GM19043 (cell line): ENCODE measurements at regions not wholly inside any gene's neighbourhood (a gene's known extent, or its start where the extent isn't known, plus 50 kb on each side); places are given as distances from the start of the nearest gene placed in this dataset.

Source experiments
- ATAC-seq: cut with Tn5 transposase; IDR thresholded peaks from one replicate; pipeline ENCODE4 v1.9.1; 2021; ENCODE audit warnings: low read depth; ENCODE audit not compliant: unreplicated experiment

DNA sequence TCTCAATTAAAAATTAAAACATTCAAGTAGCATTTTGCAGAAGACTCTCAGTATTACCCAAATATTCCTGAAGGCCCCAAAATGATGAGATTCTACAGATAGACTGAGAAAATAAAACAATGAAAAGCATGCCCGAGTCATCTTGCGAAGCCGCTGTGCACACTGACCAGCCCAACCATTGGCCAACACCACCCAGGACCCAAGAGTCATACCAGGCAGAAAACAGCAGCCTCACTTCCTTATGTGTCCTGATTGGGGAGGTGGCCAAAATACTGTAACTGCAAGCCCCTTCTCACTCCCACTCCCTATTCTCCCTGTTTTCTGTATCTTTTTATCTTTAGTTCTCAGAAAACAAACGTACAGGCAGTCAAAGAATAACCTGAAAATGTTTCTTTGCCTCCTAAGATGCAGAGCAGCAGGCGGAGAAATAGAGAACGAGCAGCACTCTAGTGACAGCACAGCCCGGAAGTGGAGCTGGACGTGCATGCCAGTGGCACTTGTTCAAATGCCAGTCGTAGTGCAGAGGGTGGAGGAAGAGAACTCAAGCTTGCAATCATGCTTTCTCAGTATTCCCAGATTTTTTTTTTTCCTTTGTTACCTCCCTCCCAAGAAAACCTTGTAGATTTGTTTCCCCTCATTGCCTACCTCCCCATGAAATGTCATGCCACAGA lies 182.3 kb upstream of the SOX9 start:
- ATAC-seq, result no peak

DNA sequence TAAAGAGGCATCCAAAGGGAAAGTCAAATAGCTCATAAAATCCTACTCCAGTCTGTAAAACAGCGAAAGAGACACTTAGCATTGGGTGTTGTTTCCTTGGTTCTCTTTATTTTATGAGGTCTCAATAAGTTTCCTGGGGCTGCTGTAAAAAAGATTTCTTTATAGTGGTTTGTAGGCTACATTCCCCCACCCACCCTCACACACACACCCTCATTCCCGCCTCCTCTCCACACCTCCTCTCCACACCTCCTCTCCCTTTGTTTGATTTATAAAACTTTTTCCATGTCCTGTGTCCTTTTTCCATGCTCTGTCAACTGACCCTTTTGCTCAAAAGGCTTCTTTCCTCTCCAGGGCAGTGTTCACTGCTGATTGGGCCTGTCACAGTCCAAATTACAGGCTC lies 178.9 kb upstream of the SOX9 start:
- no peak for ATAC-seq

DNA sequence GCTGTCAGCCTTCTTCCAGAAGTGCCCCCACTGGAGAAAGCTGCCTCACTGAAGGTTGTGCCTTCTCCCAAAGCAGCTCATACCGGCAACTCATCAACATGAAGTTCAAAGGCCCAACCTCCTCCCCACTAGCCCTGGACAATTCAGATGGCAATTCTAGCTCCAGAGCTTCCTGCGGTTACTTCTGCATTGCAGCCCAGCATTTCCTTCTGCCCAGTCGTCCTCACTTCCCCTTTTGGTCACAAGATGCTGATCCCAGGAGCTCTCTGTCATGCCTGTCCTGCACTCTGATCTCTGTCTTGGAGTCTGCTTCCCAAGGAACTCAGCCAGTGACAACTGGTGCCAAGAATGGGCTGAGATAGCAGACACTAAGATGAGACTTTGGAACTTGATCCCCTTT lies 178.2 kb upstream of the SOX9 start:
- ATAC-seq, result no peak

DNA sequence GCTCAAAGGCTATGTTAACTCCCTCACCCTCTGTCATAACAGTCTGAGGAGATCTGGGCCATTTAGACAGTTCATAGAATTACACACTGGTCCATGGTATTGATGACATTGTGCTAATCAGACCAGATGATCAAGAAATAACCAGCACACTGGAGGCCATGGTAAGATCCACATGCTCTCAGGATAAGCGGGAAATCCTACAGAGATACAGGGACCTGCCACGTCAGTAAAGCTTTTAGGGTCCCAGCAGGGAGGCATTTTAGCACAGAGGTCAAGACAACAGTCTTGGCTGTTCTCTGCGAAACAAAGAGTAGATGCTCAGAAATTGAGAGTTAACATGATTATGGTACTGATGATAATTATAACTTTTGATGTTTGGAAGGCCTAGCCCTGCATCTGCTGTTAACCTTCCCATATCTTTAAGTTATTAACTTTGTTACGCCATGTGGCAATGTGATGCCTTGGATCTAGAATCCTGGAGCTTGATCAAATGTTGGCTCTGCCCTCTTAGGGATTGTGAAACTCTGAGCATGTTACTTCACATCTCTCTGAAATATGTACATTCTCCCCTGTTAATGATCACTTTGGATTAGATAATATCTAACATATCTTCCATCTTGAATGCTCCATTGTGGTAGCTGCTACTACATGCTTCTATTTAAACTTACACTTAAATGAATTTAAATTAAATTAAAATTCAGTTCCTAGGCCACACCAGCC lies 172.0 kb upstream of the SOX9 start:
- no peak for ATAC-seq

DNA sequence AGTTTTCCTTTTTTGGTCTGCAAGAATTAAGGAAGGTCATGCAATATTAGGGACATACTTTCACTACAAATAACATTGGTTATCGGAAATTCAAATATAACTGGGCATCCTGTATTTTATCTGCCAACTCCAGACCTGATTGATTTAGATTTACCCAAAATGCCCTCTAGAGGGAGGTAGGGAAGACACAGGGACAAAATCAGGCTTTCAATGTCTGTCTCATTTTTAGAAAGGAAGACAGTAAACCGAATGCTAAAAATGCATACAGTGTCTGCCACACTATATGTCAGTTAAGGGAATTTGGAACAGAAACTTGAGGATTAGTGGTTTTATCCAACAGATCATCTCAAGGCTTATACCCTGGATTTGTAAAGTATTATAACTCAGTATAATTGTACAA lies 161.7 kb upstream of the SOX9 start:
- no peak for ATAC-seq

DNA sequence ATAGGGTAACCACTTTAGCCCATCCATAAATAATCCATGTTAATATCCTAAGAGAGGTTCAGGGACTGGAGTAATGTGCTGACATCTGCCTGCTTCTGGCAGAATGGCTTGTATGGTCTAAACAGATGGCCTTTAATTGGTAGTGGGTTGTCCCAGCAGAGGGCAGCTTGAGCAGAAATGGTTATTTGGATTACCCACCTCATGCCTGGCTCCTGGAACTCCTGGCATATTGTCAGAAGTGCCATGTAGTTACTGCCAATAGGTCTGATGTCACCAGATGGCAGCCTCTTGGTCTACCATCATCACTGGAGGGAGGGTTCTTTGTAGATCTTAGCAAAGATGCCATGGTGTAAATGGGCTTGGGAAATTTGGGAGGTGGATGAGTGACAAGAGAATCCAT lies 157.5 kb upstream of the SOX9 start:
- no peak for ATAC-seq

DNA sequence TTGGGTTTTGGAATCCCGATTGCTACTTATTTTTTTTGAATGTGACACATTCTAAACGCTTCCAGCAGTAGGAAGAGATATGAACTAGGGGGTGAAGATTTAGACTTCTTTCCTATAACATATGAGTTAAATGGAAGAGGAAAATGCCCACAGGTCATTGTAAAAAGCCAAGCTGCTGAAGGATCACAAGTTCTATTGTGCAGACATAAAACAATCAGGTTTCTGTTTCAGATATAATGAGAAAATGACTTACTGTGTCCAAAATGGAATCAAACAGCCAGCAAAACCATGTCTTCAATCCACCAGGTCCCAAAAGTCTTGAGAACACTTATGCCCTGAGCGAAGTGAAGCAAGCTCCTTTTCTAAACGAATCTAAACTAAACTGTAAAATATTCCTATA lies 157.0 kb upstream of the SOX9 start:
- no peak for ATAC-seq

DNA sequence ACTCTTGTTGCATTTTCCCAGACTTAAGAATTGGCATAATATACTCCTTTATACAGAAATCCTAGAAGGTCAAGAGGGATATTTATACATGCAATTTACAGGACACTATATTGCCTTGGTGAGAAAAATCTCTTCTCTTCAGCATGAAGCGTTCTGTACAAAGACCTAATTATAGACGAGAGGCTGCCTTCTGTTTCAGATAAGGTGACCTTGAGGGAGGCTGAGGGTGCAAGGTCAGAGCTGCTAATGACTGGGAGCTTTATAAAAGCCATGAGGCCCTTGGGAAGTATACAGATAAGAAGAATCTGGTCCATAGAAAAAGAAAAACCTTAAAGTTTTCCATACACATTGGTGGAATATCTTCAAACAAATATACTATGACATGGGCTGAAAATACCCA lies 156.3 kb upstream of the SOX9 start:
- ATAC-seq, result no peak

DNA sequence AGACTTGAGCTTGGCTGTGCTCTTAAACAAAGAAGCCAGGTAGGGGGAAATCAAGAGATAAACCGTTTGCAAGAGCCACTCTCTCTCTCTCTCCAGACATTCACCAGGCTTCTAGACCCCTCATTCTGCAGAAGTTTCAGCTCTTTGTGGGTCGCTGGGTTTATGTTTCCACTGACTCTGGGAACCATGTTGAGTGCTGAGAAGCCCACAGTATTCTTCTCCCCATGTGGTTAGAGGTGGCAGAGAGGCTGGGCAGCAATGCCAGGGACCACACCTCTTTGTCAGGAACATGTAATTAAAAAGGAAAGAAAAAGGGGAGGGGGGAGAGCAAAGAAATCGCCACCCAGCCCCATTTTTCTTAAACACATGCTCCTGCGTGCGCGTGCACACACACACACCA lies 154.8 kb upstream of the SOX9 start:
- ATAC-seq, result no peak

DNA sequence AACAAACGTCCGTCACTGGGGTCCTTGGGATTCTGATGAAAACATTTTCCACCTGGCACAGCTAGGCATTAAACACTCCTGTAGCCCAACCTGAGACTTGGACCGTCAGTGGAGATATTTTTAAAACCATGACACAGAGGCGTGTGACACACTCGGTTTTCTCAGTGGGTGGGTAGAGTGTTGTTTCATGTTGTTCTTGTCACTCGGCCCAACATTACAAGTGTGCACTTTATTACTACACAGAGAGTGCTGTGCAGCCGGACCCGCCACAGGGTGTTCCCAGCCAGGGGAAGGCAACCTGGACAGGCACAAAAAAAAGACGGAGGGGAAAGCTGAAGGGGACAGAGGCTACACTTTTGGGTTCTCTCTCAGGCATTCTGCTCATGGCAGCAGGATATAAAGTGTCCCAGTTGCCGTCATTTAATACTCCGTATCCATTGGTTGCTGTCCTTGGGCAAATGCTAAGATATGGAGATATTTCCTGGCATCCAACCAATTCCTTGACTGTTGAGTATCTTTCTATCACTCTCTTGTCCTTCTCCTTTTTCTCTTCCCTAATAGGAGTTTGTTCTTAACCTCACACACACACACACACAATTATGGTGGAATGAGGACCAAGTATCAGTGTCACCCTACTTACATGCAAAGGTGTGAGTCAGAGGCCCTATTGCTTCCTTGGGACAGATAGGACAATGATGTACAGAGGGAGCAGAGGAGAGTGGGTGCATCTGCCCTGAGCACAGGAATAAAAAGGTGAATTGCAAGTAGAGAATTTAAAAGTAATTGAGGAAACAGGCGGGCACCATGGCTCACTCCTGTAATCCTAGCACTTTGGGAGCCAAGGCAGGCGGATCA lies 154.1 kb upstream of the SOX9 start:
- no peak for ATAC-seq

DNA sequence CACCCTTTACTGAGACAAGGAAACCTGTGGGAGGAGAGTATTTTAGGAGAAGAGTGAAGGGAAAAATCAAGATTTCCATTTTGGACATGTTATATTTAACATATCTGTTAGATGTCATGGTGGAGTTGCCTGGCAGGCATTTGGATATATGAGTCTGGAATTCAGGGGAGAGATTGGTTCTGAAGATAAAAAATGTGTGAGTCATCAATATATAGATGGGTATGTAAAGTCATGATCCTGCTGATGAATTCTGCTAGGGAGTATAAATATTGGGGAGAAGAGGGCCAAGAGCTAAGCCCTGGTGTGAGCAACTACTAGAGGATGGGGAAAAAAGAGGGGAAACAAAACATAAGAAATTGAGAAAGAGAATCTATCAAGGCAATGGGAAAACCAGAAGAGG lies 151.3 kb upstream of the SOX9 start:
- ATAC-seq, result no peak

DNA sequence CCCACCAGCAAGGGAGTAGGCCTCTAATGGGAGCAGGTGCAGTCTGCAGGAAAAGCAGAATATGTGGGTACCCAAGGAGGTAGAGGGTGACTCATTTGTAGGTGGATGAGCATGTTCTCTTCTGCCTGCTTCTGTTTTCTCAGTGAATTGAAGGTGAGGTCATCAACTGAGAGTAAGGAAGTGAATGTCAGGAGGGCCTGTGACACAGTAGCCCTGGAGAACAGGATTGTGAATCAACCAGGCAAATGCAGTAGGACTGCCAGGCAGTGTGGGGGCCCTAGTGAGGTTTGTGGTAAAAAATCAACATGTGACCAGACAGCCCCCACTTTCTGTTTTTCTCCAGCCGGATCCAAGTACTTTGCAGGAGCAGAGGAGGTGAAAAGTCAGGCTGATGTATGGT lies 150.5 kb upstream of the SOX9 start:
- no peak for ATAC-seq

DNA sequence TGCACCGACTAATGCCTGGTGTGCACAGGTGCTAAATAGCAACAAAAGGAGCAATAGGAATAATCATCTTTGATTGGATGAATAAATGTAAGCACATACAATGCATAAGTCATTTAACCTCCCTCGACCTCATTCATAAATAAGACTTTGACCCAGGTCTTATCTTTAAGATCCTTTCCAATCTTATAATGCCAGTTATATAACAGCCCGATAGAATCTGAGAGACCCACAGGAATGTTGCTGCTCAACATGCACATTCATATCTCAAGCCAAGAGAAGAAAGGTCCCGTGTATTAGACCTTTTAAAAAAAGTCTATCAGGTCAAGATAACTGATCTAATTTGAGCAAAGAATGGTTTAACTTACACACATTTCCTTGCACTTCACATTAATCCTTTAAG lies 146.8 kb upstream of the SOX9 start:
- ATAC-seq, result no peak

DNA sequence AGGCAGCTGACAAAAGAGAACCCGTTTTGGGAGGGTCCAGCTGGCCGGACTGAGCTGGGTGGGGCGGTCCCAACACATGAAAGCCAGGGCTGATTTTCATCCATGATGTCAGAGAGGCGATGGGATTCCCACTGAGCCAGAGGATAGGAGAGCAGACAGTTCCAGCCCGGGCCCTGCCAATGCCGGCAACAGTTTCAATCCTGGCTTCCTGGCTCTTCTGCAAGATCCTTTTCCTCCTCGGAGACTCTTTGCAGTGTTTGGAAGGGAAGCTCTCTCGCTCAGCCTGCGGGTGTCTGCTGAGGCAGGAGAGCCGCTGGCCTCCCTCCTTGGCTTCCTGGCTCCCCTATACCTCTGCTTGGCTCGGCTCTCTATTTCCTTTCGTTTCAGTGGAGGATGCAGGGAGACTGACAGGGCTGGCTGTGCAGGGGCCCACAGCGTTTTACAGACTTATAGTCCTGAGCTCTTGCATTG lies 145.5 kb upstream of the SOX9 start:
- ATAC-seq, result no peak

DNA sequence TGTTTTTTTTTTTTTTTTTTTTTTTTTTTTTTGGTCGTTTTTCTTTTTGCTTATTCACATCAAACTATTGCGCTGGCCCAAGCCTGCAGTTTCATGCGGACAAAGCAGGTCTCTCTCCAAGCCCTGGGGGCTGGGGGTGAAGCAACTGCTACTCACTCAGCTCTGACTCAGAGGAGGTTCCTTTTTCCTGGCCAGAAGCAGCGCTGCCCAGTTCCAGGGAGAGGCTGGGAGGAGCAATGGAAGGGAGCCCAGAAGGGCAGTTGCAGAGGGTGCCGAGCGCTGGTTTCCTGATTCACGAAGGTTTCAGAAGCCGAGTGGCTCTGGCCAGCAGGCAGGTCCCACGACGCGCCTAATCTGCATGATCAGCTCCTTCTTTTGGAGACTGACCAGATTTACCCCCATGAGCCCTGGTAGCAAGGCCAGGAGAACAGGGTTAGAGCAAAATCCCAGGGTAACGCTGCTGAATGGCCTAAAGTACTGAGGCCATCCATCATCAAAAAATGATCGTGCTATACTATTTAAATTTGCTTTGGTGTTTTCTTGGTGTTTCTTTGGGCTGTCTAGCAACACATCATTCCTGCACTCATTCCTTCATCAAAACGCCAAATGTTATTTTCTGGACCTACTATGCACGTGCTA lies 144.7 kb upstream of the SOX9 start:
- no peak for ATAC-seq

DNA sequence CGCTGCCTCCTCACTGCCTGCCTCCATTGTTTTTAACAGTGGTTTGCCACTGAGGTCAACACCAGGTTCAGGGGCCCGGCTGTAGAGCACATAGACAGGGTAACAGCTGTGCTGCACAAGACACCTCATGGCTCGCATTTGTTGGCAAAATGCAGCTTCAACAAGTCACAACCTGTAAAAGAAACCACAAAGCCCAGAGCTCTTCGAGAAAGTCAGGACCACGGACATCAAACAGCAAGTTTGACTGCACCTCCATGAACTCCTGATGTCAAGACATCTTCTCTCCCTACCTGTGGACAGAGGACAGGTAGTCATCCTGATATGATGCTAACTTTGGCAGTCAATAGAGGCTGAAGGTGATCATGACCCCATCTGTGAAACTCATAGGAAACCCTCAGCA lies 142.4 kb upstream of the SOX9 start:
- no peak for ATAC-seq

DNA sequence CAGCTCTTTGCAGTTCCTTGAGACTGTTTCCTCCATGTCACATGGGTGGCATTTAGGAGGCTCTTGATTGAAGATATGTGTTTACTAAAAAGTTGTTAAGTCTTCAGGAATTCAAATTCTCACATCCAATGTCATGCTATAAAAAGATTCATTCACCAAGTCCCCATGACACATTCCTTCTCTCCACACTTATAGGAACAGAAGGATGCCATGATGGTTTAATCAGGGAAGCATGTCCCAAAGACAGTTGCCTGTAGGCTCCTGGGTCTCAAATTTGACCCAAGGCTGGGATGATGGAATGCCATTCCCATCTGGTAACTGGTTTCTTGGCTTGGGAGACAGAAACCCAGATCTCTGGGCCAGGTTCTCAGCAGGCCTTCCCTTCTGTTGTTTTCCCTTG lies 140.6 kb upstream of the SOX9 start:
- no peak for ATAC-seq

DNA sequence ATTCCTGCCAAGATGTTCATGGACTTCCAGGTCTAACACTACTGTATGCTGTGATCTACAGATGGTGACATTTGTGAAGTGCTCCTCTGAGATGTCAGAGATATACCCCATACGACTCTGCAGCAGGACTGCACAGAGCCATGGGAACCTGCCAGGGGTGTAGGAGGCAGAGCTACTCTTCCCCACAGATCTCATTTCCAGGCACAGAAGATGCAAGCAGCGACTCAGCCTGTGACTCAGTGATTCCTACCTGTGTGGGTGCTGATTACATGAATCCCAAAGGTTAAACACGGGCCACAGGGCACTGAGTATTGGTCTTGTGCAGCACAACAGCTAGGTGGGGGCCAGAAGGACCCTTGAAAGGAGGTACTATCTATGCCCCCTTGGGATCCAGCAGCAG lies 137.0 kb upstream of the SOX9 start:
- no peak for ATAC-seq

DNA sequence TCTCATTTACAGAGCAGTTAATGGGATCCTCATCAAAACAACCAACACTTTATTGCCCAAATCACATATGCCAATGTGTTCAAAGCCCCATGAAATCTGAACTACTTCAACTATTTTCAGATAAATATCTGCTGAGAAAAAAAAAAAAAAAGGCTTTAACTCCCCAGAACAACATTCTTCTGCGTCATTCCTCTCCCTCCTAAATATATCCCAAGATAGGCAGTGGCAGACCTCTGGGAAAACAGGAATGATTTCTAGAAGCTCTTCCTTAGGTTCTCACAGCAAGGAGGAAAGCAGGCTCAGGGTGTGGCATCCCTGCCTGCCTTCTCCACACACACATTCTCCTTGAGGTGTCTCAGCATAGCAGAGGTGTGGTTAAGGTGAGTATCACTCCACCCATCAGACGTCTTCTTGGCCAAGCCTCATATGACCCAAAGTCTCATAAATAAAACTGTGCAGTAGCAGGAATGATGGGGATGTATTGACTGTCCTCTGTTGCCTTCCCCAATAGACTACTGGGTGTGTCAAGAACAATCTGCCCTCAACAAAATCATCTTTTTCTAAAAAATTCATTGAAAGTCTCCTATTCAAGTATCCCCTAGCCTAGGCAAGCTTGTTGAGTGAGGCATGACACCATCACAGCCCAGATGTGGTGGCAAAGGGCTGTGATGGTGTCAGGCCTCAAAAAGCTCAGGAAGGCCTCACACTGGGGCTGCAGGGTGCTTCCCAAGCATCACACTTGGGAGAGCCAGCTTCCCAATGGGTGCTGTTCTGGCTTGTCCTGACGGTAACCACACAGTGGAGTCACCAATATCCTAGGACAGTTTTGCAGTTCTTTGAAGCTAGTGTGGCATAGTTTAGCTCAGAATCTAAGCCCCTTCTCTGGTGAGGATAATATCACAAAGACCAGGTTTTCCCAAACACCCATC lies 135.4 kb upstream of the SOX9 start:
- no peak for ATAC-seq

DNA sequence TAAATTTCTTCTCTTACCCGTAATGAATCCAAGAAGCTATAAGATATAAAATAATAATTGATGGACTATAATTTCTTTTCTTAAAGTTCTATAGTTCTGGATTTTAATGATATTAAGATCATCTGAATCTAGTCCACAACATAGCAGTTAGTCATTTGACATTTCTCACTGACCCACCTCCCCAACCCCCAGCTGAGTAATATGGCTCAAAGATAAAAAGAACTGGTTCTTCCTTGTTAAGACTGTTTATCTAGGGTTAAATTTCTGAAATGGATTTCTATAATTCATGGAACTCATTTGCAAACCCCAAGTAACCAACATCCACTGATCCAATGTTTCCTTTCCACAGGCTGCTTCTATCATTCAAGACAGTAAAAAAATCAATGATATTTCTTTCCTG lies 133.9 kb upstream of the SOX9 start:
- no peak for ATAC-seq
